AG04449 (cell line): ENCODE measurements at regions not wholly inside any gene's neighbourhood (a gene's known extent, or its start where the extent isn't known, plus 50 kb on each side); places are given as distances from the start of the nearest gene placed in this dataset.
"Not testable (repeated sequence)": the region's sequence is repeated elsewhere in the genome, so short reads cannot be mapped to it uniquely, and the experiment has no call there.

Experiments used
- CTCF ChIA-PET: fragments of 350-600 bp; formaldehyde crosslinking; extraction: SDS; loops from one replicate; lab custom pipeline; 2021; ENCODE audit warnings: antibody characterized with exemption; lab: Yijun Ruan, JAX
- POLR2A ChIA-PET: fragments of 400-600, 350-600 bp; formaldehyde crosslinking; extraction: SDS; loops from one replicate; lab custom pipeline; 2020; ENCODE audit warnings: antibody characterized with exemption, inconsistent platforms; lab: Yijun Ruan, JAX
- DNase-seq: peaks from one replicate; pipeline ENCODE4 v3.0.0-alpha.2; 2010; ENCODE audit warnings: low read depth, low spot score
- H3K4me3 ChIP-seq: 2 replicates; pipeline ENCODE4 v1.5.1; 2011; ENCODE audit warnings: low read depth, mild to moderate bottlenecking, control low read depth, low read length
- CTCF ChIP-seq: IDR thresholded peaks from one replicate; pipeline ENCODE4 v1.5.1; 2011; ENCODE audit warnings: mild to moderate bottlenecking, moderate library complexity, low read length, control low read depth, inconsistent platforms; ENCODE audit not compliant: insufficient read depth; ENCODE audit errors: missing control alignments

GRCh38 chr17:33564146-33564545, 271.1 kb upstream of the ASIC2 start:
- no peak for TF ChIP-seq CTCF
- no peak overlapping the region for H3K4me3 ChIP-seq
- ChIA-PET CTCF (no interaction called here), POLR2A (no interaction called here)
- no peak for DNase-seq

GRCh38 chr17:33567223-33567622, 274.1 kb upstream of the ASIC2 start:
- no peak for DNase-seq
- POLR2A ChIA-PET = no interaction called here
- no peak for TF ChIP-seq CTCF
- H3K4me3 ChIP-seq = no peak overlapping the region
- CTCF ChIA-PET = no interaction called here

- POLR2A ChIA-PET = no interaction called here
- no peak for TF ChIP-seq CTCF
- no peak for DNase-seq
- no peak overlapping the region for H3K4me3 ChIP-seq
- CTCF ChIA-PET = no interaction called here
Measured at GRCh38 chr17:33572615-33573014, 279.5 kb upstream of the ASIC2 start.

- no peak overlapping the region for H3K4me3 ChIP-seq
- no peak for DNase-seq
- no peak for TF ChIP-seq CTCF
- ChIA-PET CTCF (no interaction called here), POLR2A (no interaction called here)
Measured at GRCh38 chr17:33574942-33575445, 281.9 kb upstream of the ASIC2 start.

- CTCF ChIA-PET, H3K4me3 ChIP-seq, DNase-seq, POLR2A ChIA-PET: not testable (repeated sequence)
Measured at GRCh38 chr17:33579740-33580139, 286.6 kb upstream of the ASIC2 start.

GRCh38 chr17:33580215-33580614, 287.1 kb upstream of the ASIC2 start:
- DNase-seq = no peak
- ChIA-PET POLR2A (no interaction called here), CTCF (no interaction called here)
- TF ChIP-seq CTCF = no peak
- no peak overlapping the region for H3K4me3 ChIP-seq

- CTCF ChIA-PET = no interaction called here
- TF ChIP-seq CTCF = no peak
- DNase-seq = no peak
- H3K4me3 ChIP-seq = no peak overlapping the region
- POLR2A ChIA-PET = no interaction called here
Measured at GRCh38 chr17:33582661-33583060, 289.6 kb upstream of the ASIC2 start.
